Neuronal stem cell (in vitro differentiated cells): ENCODE measurements at regions not wholly inside any gene's neighbourhood (a gene's known extent, or its start where the extent isn't known, plus 50 kb on each side); places are given as distances from the start of the nearest gene placed in this dataset.

Source experiments
- DNase-seq: peaks from one replicate; pipeline ENCODE4 v3.0.0-alpha.2; 2013; ENCODE audit warnings: low spot score
- H2AFZ ChIP-seq: one replicate; pipeline ENCODE4 v1.6.1; 2013; ENCODE audit warnings: mild to moderate bottlenecking, low read length, inconsistent platforms
- H2AK5ac ChIP-seq: 2 replicates; pipeline ENCODE4 v1.6.1; 2013; ENCODE audit warnings: low read depth, mild to moderate bottlenecking, inconsistent platforms, low read length, moderate library complexity, mixed read lengths
- H2BK120ac ChIP-seq: 2 replicates; pipeline ENCODE4 v1.6.1; 2013; ENCODE audit warnings: low read depth, mild to moderate bottlenecking, inconsistent platforms, low read length, moderate library complexity, mixed read lengths
- H2BK12ac ChIP-seq: one replicate; pipeline ENCODE4 v1.6.1; 2013; ENCODE audit warnings: low read length, inconsistent platforms
- H2BK15ac ChIP-seq: 2 replicates; pipeline ENCODE4 v1.6.1; 2013; ENCODE audit warnings: mild to moderate bottlenecking, low read length, inconsistent platforms, mixed read lengths
- H2BK5ac ChIP-seq: one replicate; pipeline ENCODE4 v1.6.1; 2013; ENCODE audit warnings: inconsistent platforms, mild to moderate bottlenecking, low read length, moderate library complexity
- H3K14ac ChIP-seq: one replicate; pipeline ENCODE4 v1.6.1; 2013; ENCODE audit warnings: low read length, inconsistent platforms
- H3K18ac ChIP-seq: 2 replicates; pipeline ENCODE4 v1.6.1; 2013; ENCODE audit warnings: low read length, inconsistent platforms
- H3K23ac ChIP-seq: 2 replicates; pipeline ENCODE4 v1.6.1; 2013; ENCODE audit warnings: low read depth, mild to moderate bottlenecking, mixed read lengths, low read length, inconsistent platforms; ENCODE audit not compliant: poor library complexity
- H3K27ac ChIP-seq: replicated peaks from 3 replicates; pipeline ENCODE4 v1.5.1; 2013; ENCODE audit warnings: low read length, inconsistent platforms
- H3K27me3 ChIP-seq, 3 experiments: 2 replicates each; pipeline ENCODE4 v1.6.1; 2013; ENCODE audit warnings: low read length in 3 of 3, mild to moderate bottlenecking in 2 of 3, inconsistent platforms in 1 of 3, low read depth in 1 of 3, mixed read lengths in 1 of 3, moderate library complexity in 1 of 3; ENCODE audit not compliant: control insufficient read depth in 3 of 3, insufficient read depth in 3 of 3
- H3K36me3 ChIP-seq, 2 donors: replicated peaks in 1 of 2; 2 replicates each; pipeline ENCODE4 v1.6.1; 2013; ENCODE audit warnings: low read length in 2 of 2; ENCODE audit not compliant: control insufficient read depth in 2 of 2, insufficient read depth in 2 of 2
- H3K4ac ChIP-seq: 2 replicates; pipeline ENCODE4 v1.6.1; 2013; ENCODE audit warnings: inconsistent platforms, mild to moderate bottlenecking, low read length, moderate library complexity
- H3K4me1 ChIP-seq, 2 donors: 1 replicate in 1 of 2; 2 replicates in 1 of 2; pipeline ENCODE4 v1.6.1; 2013; ENCODE audit warnings: low read length in 2 of 2, low read depth in 1 of 2; ENCODE audit not compliant: control insufficient read depth in 2 of 2, insufficient read depth in 1 of 2
- H3K4me2 ChIP-seq: one replicate; pipeline ENCODE4 v1.6.1; 2013; ENCODE audit warnings: mild to moderate bottlenecking, low read length, inconsistent platforms; ENCODE audit not compliant: insufficient read depth, poor library complexity, severe bottlenecking
- H3K4me3 ChIP-seq, 2 donors: 2 replicates each; pipeline ENCODE4 v1.5.1; 2013; ENCODE audit warnings: low read length in 2 of 2, mild to moderate bottlenecking in 2 of 2, inconsistent platforms in 1 of 2, moderate library complexity in 1 of 2
- H3K79me1 ChIP-seq: one replicate; pipeline ENCODE4 v1.6.1; 2013; ENCODE audit warnings: low read depth, mild to moderate bottlenecking, inconsistent platforms, low read length, moderate library complexity
- H3K9ac ChIP-seq: one replicate; pipeline ENCODE4 v1.6.1; 2013; ENCODE audit warnings: mild to moderate bottlenecking, low read depth, low read length, inconsistent platforms; ENCODE audit not compliant: poor library complexity
- H3K9me3 ChIP-seq, 2 donors: replicated peaks in 1 of 2; 2 replicates each; pipeline versions ENCODE3 to v1.6.1; 2013; ENCODE audit warnings: low read length in 2 of 2, mild to moderate bottlenecking in 2 of 2, inconsistent platforms in 1 of 2, low read depth in 1 of 2, mixed read lengths in 1 of 2, moderate library complexity in 1 of 2; ENCODE audit not compliant: control insufficient read depth in 2 of 2, insufficient read depth in 1 of 2
- H4K8ac ChIP-seq: one replicate; pipeline ENCODE4 v1.6.1; 2013; ENCODE audit warnings: low read depth, mild to moderate bottlenecking, inconsistent platforms, low read length, moderate library complexity
- H4K91ac ChIP-seq: one replicate; pipeline ENCODE4 v1.6.1; 2013; ENCODE audit warnings: low read length, low read depth, mild to moderate bottlenecking, inconsistent platforms; ENCODE audit not compliant: poor library complexity
- WGBS, 2 donors: extraction: QIAGEN DNeasy Blood & Tissue Kit; methylation state at CpG; one replicate each; pipeline ENCODE4 v1.1.7; 2013; ENCODE audit warnings: missing lambda C conversion rate in 2 of 2, mixed read lengths in 1 of 2; ENCODE audit not compliant: insufficient read length in 2 of 2, insufficient replicate concordance in 1 of 2; ENCODE audit errors: extremely low coverage in 2 of 2; 5-methylcytosine and 5-hydroxymethylcytosine counted together

DNA sequence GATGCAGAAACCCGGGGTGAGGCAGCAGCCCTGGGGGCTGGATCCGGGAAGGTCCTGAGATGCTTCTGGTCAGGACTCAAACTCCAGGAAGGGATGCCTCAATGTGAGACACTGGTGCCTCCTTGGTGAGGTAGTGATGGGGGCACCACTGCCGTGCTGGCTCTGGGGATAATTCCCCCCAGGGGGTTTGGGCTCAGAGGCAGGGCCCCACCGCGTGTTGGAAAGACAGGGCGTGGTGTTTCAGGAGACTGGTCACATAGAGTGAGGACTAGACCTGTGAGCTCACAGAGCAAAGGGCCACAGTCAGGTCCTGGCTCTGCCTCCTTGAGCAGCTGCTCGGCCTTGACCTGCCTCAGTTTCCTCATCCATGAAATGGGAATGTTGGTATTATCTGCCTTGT is 361.9 kb downstream of the GLRX3 start:
- Histone ChIP-seq H3K9me3 (peaks cover 0 to 1% of the 10 kb centered on the region in 2 donors), H4K8ac (no peak overlapping the region), H2BK12ac (no peak overlapping the region), H4K91ac (no peak overlapping the region), H3K27me3 (no peaks in the 10 kb centered on the region), H3K4ac (no peak overlapping the region), H2BK5ac (no peak overlapping the region), H2BK15ac (no peak overlapping the region), H3K79me1 (no peaks in the 10 kb centered on the region), H3K4me1 (no peaks in the 10 kb centered on the region), H3K23ac (no peak overlapping the region), H2AFZ (no peak overlapping the region), H3K27ac (no peak overlapping the region), H2BK120ac (no peak overlapping the region), H2AK5ac (no peak overlapping the region), H3K9ac (no peak overlapping the region), H3K14ac (no peak overlapping the region), H3K4me2 (no peak overlapping the region), H3K36me3 (no peaks in the 10 kb centered on the region), H3K4me3 (no peak overlapping the region), H3K18ac (no peak overlapping the region)
- no CpG with 5 or more reads among the region's 7 CpGs for WGBS, 2 donors
- no peak for DNase-seq

DNA sequence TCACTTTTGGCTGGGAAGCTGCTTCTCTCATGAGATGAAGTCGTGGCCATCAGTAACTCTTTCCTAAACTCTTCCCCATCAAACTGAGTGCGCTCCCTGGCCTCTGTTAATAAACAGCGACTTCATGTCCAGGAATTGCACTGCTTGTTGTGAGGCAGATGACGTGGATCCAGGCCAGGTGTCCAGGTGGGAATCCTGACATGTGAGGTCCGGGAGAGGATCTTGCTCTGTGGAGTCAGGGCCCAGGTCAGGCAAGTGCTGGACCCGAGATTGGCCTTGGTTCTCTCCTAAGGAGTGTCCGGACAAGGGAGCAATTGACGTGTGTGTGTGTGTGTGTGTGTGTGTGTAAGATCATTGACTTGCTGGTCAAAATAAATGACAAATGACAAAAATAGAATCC is 362.7 kb downstream of the GLRX3 start:
- no peak overlapping the region for H4K8ac ChIP-seq
- H3K18ac ChIP-seq: no peak overlapping the region
- no peak overlapping the region for H3K4ac ChIP-seq
- no peaks in the 10 kb centered on the region for H3K36me3 ChIP-seq
- H3K27me3 ChIP-seq: no peaks in the 10 kb centered on the region
- no peak overlapping the region for H2AFZ ChIP-seq
- H2BK12ac ChIP-seq: no peak overlapping the region
- no peak overlapping the region for H2AK5ac ChIP-seq
- H2BK5ac ChIP-seq: no peak overlapping the region
- no CpG with 5 or more reads among the region's 8 CpGs for WGBS, 2 donors
- no peak overlapping the region for H2BK120ac ChIP-seq
- no peak overlapping the region for H3K4me2 ChIP-seq
- H3K4me1 ChIP-seq: no peaks in the 10 kb centered on the region
- H3K79me1 ChIP-seq: no peaks in the 10 kb centered on the region
- no peak overlapping the region for H3K27ac ChIP-seq
- H3K14ac ChIP-seq: no peak overlapping the region
- H3K9me3 ChIP-seq: peaks cover 0 to 2% of the 10 kb centered on the region in 2 donors
- no peak overlapping the region for H3K23ac ChIP-seq
- H4K91ac ChIP-seq: no peak overlapping the region
- no peak overlapping the region for H3K4me3 ChIP-seq
- DNase-seq: no peak
- no peak overlapping the region for H3K9ac ChIP-seq
- H2BK15ac ChIP-seq: no peak overlapping the region

DNA sequence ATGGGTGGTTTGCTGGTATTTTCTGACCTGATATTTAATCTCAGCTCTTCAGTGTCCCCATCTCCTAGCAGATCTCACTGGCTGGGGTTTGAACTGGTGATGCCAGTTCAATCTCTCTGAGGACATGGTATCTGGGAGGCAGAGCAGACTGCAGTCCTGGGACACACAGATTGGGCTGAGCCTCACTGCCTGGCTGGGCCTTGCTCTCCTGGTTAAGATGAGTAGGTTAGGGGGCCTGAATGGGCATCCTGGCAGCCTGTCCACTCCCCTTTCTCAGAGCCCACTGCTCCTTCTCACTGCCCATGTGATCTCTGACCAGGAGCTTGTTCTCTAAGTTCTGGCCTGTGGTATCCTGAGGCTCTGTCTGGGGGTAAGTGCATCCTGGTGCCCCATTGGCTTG is 363.4 kb downstream of the GLRX3 start:
- Histone ChIP-seq H2AK5ac (no peak overlapping the region), H2BK15ac (no peak overlapping the region), H3K9me3 (peaks cover 0 to 2% of the 10 kb centered on the region in 2 donors), H4K91ac (no peak overlapping the region), H3K36me3 (no peaks in the 10 kb centered on the region), H4K8ac (no peak overlapping the region), H3K14ac (peak overlapping the region; percentile 31), H3K4ac (no peak overlapping the region), H2AFZ (no peak overlapping the region), H3K23ac (no peak overlapping the region), H3K27me3 (no peaks in the 10 kb centered on the region), H3K4me1 (no peaks in the 10 kb centered on the region), H2BK120ac (no peak overlapping the region), H2BK5ac (no peak overlapping the region), H3K18ac (no peak overlapping the region), H3K79me1 (no peaks in the 10 kb centered on the region), H3K9ac (no peak overlapping the region), H3K4me3 (no peak overlapping the region), H2BK12ac (no peak overlapping the region), H3K27ac (no peak overlapping the region), H3K4me2 (no peak overlapping the region)
- DNase-seq: no peak

DNA sequence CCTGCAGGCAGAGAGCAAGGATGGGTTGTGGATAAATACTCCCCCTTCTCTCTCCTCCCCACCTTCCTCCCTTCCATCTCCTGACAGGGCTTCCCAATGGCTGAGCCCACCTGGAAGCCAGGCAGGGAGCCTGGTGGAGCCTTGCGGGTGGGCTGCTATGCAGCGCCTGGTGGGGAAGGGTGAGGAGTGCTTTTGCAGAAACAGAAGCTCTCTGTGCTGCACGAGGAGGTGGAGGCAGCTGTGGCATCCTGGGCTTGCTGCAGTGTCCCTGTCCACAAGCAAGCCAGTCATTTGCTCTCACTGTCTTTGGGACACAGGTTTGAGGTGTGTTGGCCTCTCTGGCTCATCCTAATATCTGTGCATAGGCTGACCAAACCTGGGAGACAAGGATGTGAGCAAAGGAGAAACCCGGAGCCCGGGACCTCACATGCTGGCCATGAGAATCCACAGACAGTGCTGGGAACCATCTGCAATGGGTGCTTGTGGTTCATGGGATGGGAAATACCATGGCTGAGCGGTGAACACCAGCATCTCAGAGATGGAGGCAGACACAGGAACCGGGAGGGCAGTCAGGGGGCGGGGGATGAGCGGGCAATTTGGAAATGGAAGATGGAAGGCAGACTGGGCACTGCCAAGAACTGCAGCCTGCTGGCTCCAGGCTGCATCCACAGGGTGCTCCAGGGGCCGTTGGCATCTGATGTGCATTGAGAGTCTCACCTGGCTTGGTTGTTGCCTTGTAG is 364.2 kb downstream of the GLRX3 start:
- no peak overlapping the region for H3K4ac ChIP-seq
- H3K79me1 ChIP-seq: no peaks in the 10 kb centered on the region
- H2BK5ac ChIP-seq: no peak overlapping the region
- H3K4me1 ChIP-seq: no peaks in the 10 kb centered on the region
- H3K4me2 ChIP-seq: no peak overlapping the region
- no peak overlapping the region for H2BK15ac ChIP-seq
- H4K8ac ChIP-seq: no peak overlapping the region
- H3K9ac ChIP-seq: no peak overlapping the region
- no peak overlapping the region for H4K91ac ChIP-seq
- H3K4me3 ChIP-seq: no peak overlapping the region
- H3K9me3 ChIP-seq: peaks cover 0 to 2% of the 10 kb centered on the region in 2 donors
- peak overlapping the region; percentile 26 for H2AK5ac ChIP-seq
- no peak for DNase-seq
- no peaks in the 10 kb centered on the region for H3K36me3 ChIP-seq
- H3K27me3 ChIP-seq: no peaks in the 10 kb centered on the region
- H3K18ac ChIP-seq: no peak overlapping the region
- H3K27ac ChIP-seq: no peak overlapping the region
- H2AFZ ChIP-seq: no peak overlapping the region
- H3K23ac ChIP-seq: peak overlapping the region; percentile 43
- no peak overlapping the region for H2BK120ac ChIP-seq
- no CpG with 5 or more reads among the region's 10 CpGs for WGBS, 2 donors
- H2BK12ac ChIP-seq: no peak overlapping the region
- no peak overlapping the region for H3K14ac ChIP-seq
